GM20000 (cell line): ENCODE measurements at regions not wholly inside any gene's neighbourhood (a gene's known extent, or its start where the extent isn't known, plus 50 kb on each side); places are given as distances from the start of the nearest gene placed in this dataset.
"Not testable (repeated sequence)": the region's sequence is repeated elsewhere in the genome, so short reads cannot be mapped to it uniquely, and the experiment has no call there.

Source experiments
- DNase-seq: peaks from one replicate; pipeline ENCODE4 v3.0.0; 2012; ENCODE audit warnings: low spot score
- TF ChIP-seq, protein P1 (sequence below): IDR thresholded peaks from 2 replicates; pipeline ENCODE4 v1.5.1; 2012; ENCODE audit warnings: mild to moderate bottlenecking, control low read depth; ENCODE audit errors: extremely low read depth, missing control alignments

- DNase-seq = no peak
- TF ChIP-seq, protein P1, sequence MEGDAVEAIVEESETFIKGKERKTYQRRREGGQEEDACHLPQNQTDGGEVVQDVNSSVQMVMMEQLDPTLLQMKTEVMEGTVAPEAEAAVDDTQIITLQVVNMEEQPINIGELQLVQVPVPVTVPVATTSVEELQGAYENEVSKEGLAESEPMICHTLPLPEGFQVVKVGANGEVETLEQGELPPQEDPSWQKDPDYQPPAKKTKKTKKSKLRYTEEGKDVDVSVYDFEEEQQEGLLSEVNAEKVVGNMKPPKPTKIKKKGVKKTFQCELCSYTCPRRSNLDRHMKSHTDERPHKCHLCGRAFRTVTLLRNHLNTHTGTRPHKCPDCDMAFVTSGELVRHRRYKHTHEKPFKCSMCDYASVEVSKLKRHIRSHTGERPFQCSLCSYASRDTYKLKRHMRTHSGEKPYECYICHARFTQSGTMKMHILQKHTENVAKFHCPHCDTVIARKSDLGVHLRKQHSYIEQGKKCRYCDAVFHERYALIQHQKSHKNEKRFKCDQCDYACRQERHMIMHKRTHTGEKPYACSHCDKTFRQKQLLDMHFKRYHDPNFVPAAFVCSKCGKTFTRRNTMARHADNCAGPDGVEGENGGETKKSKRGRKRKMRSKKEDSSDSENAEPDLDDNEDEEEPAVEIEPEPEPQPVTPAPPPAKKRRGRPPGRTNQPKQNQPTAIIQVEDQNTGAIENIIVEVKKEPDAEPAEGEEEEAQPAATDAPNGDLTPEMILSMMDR = no peak
Measured at GRCh38 chr12:124082687-124083086, 109.7 kb downstream of the ZNF664 start.

DNA sequence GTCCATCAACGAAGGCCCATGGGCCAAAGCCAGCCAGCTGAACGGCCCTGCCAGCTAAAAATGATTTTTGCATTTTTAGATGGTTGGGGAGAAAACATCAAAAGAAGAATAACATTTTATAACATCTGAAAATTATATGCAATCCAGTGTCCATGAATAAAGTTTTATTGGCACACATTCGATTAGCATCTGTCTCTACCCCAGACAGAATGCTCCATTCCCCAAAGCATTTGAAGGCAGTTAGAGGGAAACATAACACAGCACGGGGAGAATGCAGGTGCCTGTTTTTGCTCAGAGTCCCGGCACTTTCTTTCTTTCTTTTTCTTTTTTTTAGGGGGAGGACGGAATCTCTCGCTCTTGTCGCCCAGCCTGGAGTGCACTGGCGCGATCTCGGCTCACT lies 110.7 kb downstream of the ZNF664 start:
- TF ChIP-seq, protein P1 = no peak
- no peak for DNase-seq

DNA sequence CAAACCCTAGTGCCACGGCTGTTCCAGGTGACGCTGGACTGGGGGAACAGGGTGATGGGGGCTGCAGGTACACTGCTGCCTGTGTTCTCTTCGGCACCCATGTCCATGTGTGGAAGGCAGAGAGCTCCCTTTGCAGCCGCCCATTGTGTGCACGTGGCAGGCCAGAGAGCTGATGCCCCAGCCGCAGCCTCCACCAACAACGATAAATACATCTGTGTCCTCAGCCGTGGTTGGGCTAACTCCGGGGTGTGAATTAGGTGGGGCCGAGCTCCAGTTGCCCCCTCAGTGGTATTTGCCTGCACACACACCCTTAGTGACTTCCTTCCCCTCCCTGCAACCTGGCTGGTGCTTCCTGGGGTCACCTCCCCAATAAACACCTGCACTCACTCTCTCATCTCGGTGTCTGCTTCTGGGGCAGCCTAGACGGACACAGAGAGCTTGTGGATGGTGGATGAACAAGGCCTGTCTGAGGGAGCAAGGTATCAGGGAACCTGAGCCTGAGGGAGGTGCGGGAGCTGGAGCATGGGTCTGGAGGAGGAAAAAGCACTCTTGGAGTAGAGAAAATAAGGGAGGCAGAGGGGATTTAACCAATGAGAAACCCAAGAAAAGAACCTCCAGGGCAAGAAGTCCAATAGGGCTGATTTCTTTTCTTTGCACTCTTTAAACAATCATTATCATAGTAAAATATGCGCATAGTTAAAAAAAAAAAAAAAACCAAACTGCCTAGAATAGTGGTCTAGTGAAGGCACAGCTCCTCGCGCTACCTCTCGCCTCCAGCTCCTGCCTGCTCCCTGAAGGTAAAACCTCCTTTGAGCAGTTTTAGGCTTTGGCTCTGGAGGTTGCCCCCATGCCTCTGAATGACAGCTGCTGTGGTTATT lies 112.6 kb downstream of the ZNF664 start:
- TF ChIP-seq, protein P1 = no peak

GRCh38 chr12:124086299-124086898 lies 113.4 kb downstream of the ZNF664 start:
- TF ChIP-seq, protein P1 = no peak
- DNase-seq = no peak

More for the DNA sequence above, 112.6 kb downstream of the ZNF664 start:
- no peak for DNase-seq

GRCh38 chr12:124087266-124088051 lies 114.4 kb downstream of the ZNF664 start:
- DNase-seq = no peak
- TF ChIP-seq, protein P1 = no peak

DNA sequence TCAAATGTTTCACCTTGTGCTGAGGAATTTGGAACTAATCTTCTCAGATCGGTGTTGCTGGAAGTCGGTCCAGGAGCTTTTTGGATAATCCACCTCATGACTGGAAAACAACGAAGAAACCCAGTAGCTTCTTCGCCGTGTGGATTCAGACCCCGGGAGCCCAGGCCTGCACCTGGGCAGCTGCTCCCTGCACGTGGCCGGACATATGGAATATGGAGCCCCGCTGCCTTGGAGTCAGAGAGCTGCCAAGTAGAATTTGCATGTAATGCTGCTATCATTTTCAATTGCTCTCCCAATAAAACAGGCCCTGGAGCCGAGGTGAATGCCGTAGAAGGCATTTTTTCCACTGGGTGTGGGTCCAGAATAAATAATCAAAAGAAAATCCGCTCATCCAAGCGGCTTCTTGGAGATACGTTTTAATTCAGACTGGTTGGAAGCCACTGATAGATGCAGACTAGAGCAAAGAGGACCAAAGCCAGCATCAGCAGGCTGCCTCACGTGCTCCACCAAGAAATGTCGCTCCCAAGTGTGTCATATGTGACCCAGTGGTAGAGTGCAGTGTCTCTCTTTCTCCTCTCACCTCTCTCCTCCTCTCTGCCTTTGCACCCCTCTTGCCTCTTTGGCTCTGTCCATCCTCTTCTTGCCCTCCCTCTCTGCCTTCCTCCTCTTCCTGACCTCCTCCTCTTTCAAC lies 115.3 kb downstream of the ZNF664 start:
- TF ChIP-seq, protein P1 = no peak
- no peak for DNase-seq

DNA sequence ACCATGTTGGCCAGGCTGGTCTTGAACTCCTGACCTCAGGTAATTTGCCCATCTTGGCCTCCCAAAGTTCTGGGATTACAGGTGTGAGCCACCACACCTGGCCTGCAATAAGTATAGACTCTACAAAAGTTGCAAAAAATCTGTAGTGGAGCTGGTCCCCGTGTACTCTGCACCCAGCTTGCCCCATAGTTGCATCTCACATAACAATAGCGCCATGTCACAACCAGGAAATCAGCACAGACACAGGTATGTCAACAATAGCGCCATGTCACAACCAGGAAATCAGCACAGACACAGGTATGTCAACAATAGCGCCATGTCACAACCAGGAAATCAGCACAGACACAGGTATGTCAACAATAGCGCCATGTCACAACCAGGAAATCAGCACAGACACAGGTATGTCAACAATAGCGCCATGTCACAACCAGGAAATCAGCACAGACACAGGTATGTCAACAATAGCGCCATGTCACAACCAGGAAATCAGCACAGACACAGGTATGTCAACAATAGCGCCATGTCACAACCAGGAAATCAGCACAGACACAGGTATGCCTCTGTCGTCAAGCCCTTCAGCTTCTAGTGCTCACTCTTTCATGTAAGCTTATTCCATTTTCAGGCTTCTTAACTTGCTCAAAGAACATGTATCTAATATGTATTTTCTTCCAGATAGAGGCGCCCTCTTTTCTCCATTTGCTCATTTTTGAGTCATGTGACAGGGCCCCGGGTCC lies 116.3 kb downstream of the ZNF664 start:
- not testable (repeated sequence) for DNase-seq
